ENCODE measurements at regions not wholly inside any gene's neighbourhood (a gene's known extent, or its start where the extent isn't known, plus 50 kb on each side); places are given as distances from the start of the nearest gene placed in this dataset.

GRCh38 chr9:27861887-27862286 lies 288.6 kb upstream of the C9orf72 start:
- in situ Hi-C loops (cut with MboI) = no loop called here
- SMC1A ChIA-PET (ENCODE audit: uncharacterized antibody, unreplicated experiment) = interaction anchor here (0.8 to 2.0 kb wide), 4 partner anchors 20 to 58 kb away, joined by 3 to 6 read pairs (median 3); no protein-coding TSS in a partner anchor
- no peak for ATAC-seq

More at GRCh38 chr9:27861887-27862286, 288.6 kb upstream of the C9orf72 start:
- Histone ChIP-seq H3K4me3 (no peak overlapping the region), H3K36me3 (ENCODE audit: control insufficient read depth in 2 of 2, insufficient read depth in 2 of 2, low read length in 1 of 2) (no peaks in the 10 kb centered on the region), H3K27me3 (replicated peaks in 1 of 2; ENCODE audit: control insufficient read depth in 2 of 2, insufficient read depth in 2 of 2, low read length in 1 of 2) (no peaks in the 10 kb centered on the region), H3K9ac (ENCODE audit: control insufficient read depth, insufficient read depth, low read length) (no peak overlapping the region), H3K9me3 (replicated peaks; ENCODE audit: control insufficient read depth, insufficient read depth, low read length) (no peaks in the 10 kb centered on the region), H2AFZ (ENCODE audit: control insufficient read depth, low read depth, low read length) (no peak overlapping the region), H3K4me2 (ENCODE audit: control insufficient read depth, insufficient read depth) (no peak overlapping the region), H4K20me1 (ENCODE audit: control insufficient read depth, insufficient read depth) (no peaks in the 10 kb centered on the region), H3K4me1 (ENCODE audit: control insufficient read depth, insufficient read depth, low read length) (no peaks in the 10 kb centered on the region), H3K27ac (ENCODE audit: control insufficient read depth, insufficient read depth) (no peak overlapping the region), H3K79me2 (ENCODE audit: control insufficient read depth, insufficient read depth, low read length) (no peaks in the 10 kb centered on the region)
- TF ChIP-seq JUND (IDR thresholded peaks at IDR 0.05; ENCODE audit: low read depth, low read length) (no peak), KAT2A (conservative IDR thresholded peaks at IDR 0.05; ENCODE audit: control insufficient read depth, low read depth, low read length) (no peak), FOS (IDR thresholded peaks at IDR 0.05; ENCODE audit: borderline replicate concordance, extremely low read depth, insufficient read length) (no peak), KLF5 (IDR thresholded peaks at IDR 0.05; ENCODE audit: partially characterized antibody) (no peak), TCF3 (IDR thresholded peaks at IDR 0.05; ENCODE audit: borderline replicate concordance, insufficient read depth, low read depth, low read length) (no peak), ZNF217 (IDR thresholded peaks at IDR 0.05) (no peak), GABPA (IDR thresholded peaks at IDR 0.05; ENCODE audit: low read depth) (no peak), TCF12 (IDR thresholded peaks at IDR 0.05; ENCODE audit: low read depth, low read length) (no peak), CEBPB (IDR thresholded peaks at IDR 0.05; ENCODE audit: borderline replicate concordance in 1 of 2, low read depth in 2 of 2, low read length in 2 of 2) (no peak), ZBTB11 (CRISPR knock-in tag; IDR thresholded peaks at IDR 0.05) (no peak), RFX5 (IDR thresholded peaks at IDR 0.05; ENCODE audit: low read depth, low read length) (no peak), MEF2A (IDR thresholded peaks at IDR 0.05; ENCODE audit: insufficient read depth, low read depth, low read length) (no peak), PML (IDR thresholded peaks at IDR 0.05; ENCODE audit: low read length) (no peak)
- TF ChIP-seq, protein P1, sequence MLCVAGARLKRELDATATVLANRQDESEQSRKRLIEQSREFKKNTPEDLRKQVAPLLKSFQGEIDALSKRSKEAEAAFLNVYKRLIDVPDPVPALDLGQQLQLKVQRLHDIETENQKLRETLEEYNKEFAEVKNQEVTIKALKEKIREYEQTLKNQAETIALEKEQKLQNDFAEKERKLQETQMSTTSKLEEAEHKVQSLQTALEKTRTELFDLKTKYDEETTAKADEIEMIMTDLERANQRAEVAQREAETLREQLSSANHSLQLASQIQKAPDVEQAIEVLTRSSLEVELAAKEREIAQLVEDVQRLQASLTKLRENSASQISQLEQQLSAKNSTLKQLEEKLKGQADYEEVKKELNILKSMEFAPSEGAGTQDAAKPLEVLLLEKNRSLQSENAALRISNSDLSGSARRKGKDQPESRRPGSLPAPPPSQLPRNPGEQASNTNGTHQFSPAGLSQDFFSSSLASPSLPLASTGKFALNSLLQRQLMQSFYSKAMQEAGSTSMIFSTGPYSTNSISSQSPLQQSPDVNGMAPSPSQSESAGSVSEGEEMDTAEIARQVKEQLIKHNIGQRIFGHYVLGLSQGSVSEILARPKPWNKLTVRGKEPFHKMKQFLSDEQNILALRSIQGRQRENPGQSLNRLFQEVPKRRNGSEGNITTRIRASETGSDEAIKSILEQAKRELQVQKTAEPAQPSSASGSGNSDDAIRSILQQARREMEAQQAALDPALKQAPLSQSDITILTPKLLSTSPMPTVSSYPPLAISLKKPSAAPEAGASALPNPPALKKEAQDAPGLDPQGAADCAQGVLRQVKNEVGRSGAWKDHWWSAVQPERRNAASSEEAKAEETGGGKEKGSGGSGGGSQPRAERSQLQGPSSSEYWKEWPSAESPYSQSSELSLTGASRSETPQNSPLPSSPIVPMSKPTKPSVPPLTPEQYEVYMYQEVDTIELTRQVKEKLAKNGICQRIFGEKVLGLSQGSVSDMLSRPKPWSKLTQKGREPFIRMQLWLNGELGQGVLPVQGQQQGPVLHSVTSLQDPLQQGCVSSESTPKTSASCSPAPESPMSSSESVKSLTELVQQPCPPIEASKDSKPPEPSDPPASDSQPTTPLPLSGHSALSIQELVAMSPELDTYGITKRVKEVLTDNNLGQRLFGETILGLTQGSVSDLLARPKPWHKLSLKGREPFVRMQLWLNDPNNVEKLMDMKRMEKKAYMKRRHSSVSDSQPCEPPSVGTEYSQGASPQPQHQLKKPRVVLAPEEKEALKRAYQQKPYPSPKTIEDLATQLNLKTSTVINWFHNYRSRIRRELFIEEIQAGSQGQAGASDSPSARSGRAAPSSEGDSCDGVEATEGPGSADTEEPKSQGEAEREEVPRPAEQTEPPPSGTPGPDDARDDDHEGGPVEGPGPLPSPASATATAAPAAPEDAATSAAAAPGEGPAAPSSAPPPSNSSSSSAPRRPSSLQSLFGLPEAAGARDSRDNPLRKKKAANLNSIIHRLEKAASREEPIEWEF (IDR thresholded peaks at IDR 0.05; ENCODE audit: insufficient replicate concordance, low read depth, low read length) = no peak
- TF ChIP-seq, protein P2, sequence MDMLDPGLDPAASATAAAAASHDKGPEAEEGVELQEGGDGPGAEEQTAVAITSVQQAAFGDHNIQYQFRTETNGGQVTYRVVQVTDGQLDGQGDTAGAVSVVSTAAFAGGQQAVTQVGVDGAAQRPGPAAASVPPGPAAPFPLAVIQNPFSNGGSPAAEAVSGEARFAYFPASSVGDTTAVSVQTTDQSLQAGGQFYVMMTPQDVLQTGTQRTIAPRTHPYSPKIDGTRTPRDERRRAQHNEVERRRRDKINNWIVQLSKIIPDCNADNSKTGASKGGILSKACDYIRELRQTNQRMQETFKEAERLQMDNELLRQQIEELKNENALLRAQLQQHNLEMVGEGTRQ (IDR thresholded peaks at IDR 0.05; ENCODE audit: borderline replicate concordance, low read depth, low read length) = no peak
- WGBS (ENCODE audit: insufficient coverage, insufficient replicate concordance, low lambda C conversion rate, missing lambda C conversion rate) = 0% methylated on average over 3 of the region's 3 CpGs
- BruUV-seq (replicated peaks) = no TSS peak
- POLR2A ChIA-PET = no interaction called here
- intact Hi-C loops (cut with micrococcal nuclease; ENCODE audit: unreplicated experiment) = no loop called here
- FAIRE-seq = no peak
- DNase-seq (ENCODE audit: low read depth, low spot score) = no peak
- CTCF ChIA-PET = no interaction called here
- RAD21 ChIA-PET (ENCODE audit: unreplicated experiment) = no interaction called here
